ENCODE measurements at regions not wholly inside any gene's neighbourhood (a gene's known extent, or its start where the extent isn't known, plus 50 kb on each side); places are given as distances from the start of the nearest gene placed in this dataset.

DNA sequence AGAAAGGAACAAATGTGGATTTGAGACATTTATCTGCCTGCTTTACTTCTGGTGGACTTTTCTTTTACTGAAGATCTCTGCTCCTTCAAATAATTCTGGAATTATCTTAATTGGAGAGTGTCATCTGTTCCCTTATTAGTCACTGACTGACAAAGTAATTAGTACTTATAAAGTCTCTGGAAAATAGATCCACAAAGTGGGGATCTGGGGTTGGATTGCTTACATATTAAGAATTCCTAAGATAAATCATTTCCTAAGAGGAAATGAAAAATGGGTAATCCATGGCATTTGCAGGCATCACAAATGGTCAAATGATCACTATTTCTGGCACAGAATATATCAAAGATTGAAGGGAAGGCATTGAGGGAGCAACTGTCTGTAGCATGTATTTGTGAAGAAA lies 137.4 kb upstream of the SLITRK5 start:
- Histone ChIP-seq H3K27ac (ENCODE audit: low read length) (no peak overlapping the region), H3K4me3 (ENCODE audit: low read depth in 2 of 2, low read length in 2 of 2) (no peak overlapping the region), H3K27me3 (ENCODE audit: control insufficient read depth, insufficient read depth, low read length) (no peaks in the 10 kb centered on the region), H3K4me1 (ENCODE audit: control insufficient read depth, insufficient read depth, low read length) (no peaks in the 10 kb centered on the region), H3K9me3 (ENCODE audit: control insufficient read depth, insufficient read depth, low read depth, low read length) (no peaks in the 10 kb centered on the region), H3K36me3 (ENCODE audit: control insufficient read depth, insufficient read depth, low read length) (no peaks in the 10 kb centered on the region)
- no peak for ATAC-seq
- intact Hi-C loops (cut with micrococcal nuclease; ENCODE audit: unreplicated experiment) = no loop called here
- no TSS peak for BruUV-seq (replicated peaks)
- in situ Hi-C loops (cut with HindIII; ENCODE audit: low pct_unique_long_range_greater_than_20kb, low sequenced_read_pairs) = no loop called here
- no peak for DNase-seq (ENCODE audit: low read depth, low spot score)
- TF ChIP-seq, protein P1, sequence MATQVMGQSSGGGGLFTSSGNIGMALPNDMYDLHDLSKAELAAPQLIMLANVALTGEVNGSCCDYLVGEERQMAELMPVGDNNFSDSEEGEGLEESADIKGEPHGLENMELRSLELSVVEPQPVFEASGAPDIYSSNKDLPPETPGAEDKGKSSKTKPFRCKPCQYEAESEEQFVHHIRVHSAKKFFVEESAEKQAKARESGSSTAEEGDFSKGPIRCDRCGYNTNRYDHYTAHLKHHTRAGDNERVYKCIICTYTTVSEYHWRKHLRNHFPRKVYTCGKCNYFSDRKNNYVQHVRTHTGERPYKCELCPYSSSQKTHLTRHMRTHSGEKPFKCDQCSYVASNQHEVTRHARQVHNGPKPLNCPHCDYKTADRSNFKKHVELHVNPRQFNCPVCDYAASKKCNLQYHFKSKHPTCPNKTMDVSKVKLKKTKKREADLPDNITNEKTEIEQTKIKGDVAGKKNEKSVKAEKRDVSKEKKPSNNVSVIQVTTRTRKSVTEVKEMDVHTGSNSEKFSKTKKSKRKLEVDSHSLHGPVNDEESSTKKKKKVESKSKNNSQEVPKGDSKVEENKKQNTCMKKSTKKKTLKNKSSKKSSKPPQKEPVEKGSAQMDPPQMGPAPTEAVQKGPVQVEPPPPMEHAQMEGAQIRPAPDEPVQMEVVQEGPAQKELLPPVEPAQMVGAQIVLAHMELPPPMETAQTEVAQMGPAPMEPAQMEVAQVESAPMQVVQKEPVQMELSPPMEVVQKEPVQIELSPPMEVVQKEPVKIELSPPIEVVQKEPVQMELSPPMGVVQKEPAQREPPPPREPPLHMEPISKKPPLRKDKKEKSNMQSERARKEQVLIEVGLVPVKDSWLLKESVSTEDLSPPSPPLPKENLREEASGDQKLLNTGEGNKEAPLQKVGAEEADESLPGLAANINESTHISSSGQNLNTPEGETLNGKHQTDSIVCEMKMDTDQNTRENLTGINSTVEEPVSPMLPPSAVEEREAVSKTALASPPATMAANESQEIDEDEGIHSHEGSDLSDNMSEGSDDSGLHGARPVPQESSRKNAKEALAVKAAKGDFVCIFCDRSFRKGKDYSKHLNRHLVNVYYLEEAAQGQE (IDR thresholded peaks at IDR 0.05; ENCODE audit: insufficient read depth in 1 of 2, low read depth in 2 of 2, low read length in 1 of 2) = no peak
- TF ChIP-seq POLR2AphosphoS5 (IDR thresholded peaks at IDR 0.05; ENCODE audit: low read depth, low read length) (no peak), TCF7L2 (IDR thresholded peaks at IDR 0.05; ENCODE audit: low read depth, low read length) (no peak), SIN3A (IDR thresholded peaks at IDR 0.05; ENCODE audit: borderline replicate concordance, insufficient read depth, low read depth, low read length) (no peak)
- TF ChIP-seq, protein P2, sequence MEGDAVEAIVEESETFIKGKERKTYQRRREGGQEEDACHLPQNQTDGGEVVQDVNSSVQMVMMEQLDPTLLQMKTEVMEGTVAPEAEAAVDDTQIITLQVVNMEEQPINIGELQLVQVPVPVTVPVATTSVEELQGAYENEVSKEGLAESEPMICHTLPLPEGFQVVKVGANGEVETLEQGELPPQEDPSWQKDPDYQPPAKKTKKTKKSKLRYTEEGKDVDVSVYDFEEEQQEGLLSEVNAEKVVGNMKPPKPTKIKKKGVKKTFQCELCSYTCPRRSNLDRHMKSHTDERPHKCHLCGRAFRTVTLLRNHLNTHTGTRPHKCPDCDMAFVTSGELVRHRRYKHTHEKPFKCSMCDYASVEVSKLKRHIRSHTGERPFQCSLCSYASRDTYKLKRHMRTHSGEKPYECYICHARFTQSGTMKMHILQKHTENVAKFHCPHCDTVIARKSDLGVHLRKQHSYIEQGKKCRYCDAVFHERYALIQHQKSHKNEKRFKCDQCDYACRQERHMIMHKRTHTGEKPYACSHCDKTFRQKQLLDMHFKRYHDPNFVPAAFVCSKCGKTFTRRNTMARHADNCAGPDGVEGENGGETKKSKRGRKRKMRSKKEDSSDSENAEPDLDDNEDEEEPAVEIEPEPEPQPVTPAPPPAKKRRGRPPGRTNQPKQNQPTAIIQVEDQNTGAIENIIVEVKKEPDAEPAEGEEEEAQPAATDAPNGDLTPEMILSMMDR (IDR thresholded peaks at IDR 0.05) = no peak
- CTCF ChIA-PET = no interaction called here
- POLR2A ChIA-PET = no interaction called here

DNA sequence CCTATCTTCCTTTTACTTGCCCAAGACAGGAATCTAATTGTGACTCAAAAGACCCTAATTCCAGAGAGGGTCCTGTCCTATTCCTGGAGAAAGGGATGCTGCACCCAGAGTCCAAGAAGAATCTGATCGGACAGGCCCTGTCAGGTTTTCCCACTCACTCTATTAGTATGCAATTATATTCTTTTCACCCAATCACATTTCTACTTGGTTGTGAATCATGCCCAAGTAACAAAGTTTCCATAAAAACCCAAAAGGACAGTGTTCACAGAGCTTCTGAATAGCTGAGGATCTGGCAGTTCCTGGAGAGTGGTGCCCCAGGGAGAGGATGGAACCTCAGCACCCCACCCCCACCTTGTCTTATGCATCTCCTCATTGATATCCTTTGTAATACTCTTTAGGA lies 135.3 kb upstream of the SLITRK5 start:
- in situ Hi-C loops (cut with HindIII; ENCODE audit: low pct_unique_long_range_greater_than_20kb, low sequenced_read_pairs) = no loop called here
- POLR2A ChIA-PET = no interaction called here

More for the DNA sequence above, 135.3 kb upstream of the SLITRK5 start:
- no peaks in the 10 kb centered on the region for H3K36me3 ChIP-seq (ENCODE audit: control insufficient read depth, insufficient read depth, low read length)
- H3K4me3 ChIP-seq (ENCODE audit: low read depth in 2 of 2, low read length in 2 of 2) = no peak overlapping the region
- H3K27me3 ChIP-seq (ENCODE audit: control insufficient read depth, insufficient read depth, low read length) = no peaks in the 10 kb centered on the region
- BruUV-seq (replicated peaks) = no TSS peak
- intact Hi-C loops (cut with micrococcal nuclease; ENCODE audit: unreplicated experiment) = no loop called here
- H3K9me3 ChIP-seq (ENCODE audit: control insufficient read depth, insufficient read depth, low read depth, low read length) = no peaks in the 10 kb centered on the region
- CTCF ChIA-PET = no interaction called here
- TF ChIP-seq, protein P1 (IDR thresholded peaks at IDR 0.05; ENCODE audit: insufficient read depth in 1 of 2, low read depth in 2 of 2, low read length in 1 of 2) = no peak
- TF ChIP-seq POLR2AphosphoS5 (IDR thresholded peaks at IDR 0.05; ENCODE audit: low read depth, low read length) = no peak
- TF ChIP-seq SIN3A (IDR thresholded peaks at IDR 0.05; ENCODE audit: borderline replicate concordance, insufficient read depth, low read depth, low read length) = no peak
- no peak for TF ChIP-seq TCF7L2 (IDR thresholded peaks at IDR 0.05; ENCODE audit: low read depth, low read length)
- TF ChIP-seq, protein P2 (IDR thresholded peaks at IDR 0.05) = no peak
- H3K27ac ChIP-seq (ENCODE audit: low read length) = no peak overlapping the region
- no peaks in the 10 kb centered on the region for H3K4me1 ChIP-seq (ENCODE audit: control insufficient read depth, insufficient read depth, low read length)
- DNase-seq (ENCODE audit: low read depth, low spot score) = no peak
- ATAC-seq = no peak
